Neural cell (in vitro differentiated cells): ENCODE measurements at regions not wholly inside any gene's neighbourhood (a gene's known extent, or its start where the extent isn't known, plus 50 kb on each side); places are given as distances from the start of the nearest gene placed in this dataset.

Experiments
- H2AFZ ChIP-seq: fragments of 200-600, 300-800 bp; sonication (generic), shearing (Covaris generic); 2 replicates; pipeline ENCODE4 v1.6.0; 2014; ENCODE audit warnings: low read depth, mild to moderate bottlenecking, antibody characterized with exemption, low read length, moderate library complexity
- H3F3A ChIP-seq: fragments of 200-600 bp; shearing (Covaris generic); 2 replicates; pipeline ENCODE4 v1.6.1; 2016; ENCODE audit warnings: mild to moderate bottlenecking, moderate library complexity, mixed read lengths, antibody characterized with exemption, low read length; ENCODE audit not compliant: insufficient read depth, poor library complexity, severe bottlenecking
- H3K27ac ChIP-seq: fragments of 200-600, 300-800 bp; sonication (generic), shearing (Covaris generic); 2 replicates; pipeline ENCODE4 v1.5.1; 2014; ENCODE audit warnings: mild to moderate bottlenecking, low read length, moderate library complexity
- H3K27me3 ChIP-seq: fragments of 300-800, 200-600 bp; sonication (generic), shearing (Covaris generic); 2 replicates; pipeline ENCODE4 v1.6.0; 2014; ENCODE audit warnings: mild to moderate bottlenecking, low read depth, low read length, moderate library complexity; ENCODE audit not compliant: insufficient read depth
- H3K36me3 ChIP-seq: fragments of 300-800, 200-600 bp; sonication (generic), shearing (Covaris generic); 2 replicates; pipeline ENCODE4 v1.5.1; 2014; ENCODE audit warnings: mild to moderate bottlenecking, antibody characterized with exemption, low read length, moderate library complexity; ENCODE audit not compliant: insufficient read depth
- H3K4me2 ChIP-seq: fragments of 300-800, 200-600 bp; sonication (generic), shearing (Covaris generic); 2 replicates; pipeline ENCODE4 v1.6.0; 2014; ENCODE audit warnings: mild to moderate bottlenecking, low read length
- H3K4me3 ChIP-seq: fragments of 300-800, 200-600 bp; sonication (generic), shearing (Covaris generic); 2 replicates; pipeline ENCODE4 v1.5.1; 2014; ENCODE audit warnings: mild to moderate bottlenecking, low read length, moderate library complexity
- H3K79me2 ChIP-seq: fragments of 200-600 bp; shearing (Covaris generic); replicated peaks from 2 replicates; pipeline ENCODE4 v1.6.0; 2014; ENCODE audit warnings: mild to moderate bottlenecking, low read length, moderate library complexity; ENCODE audit not compliant: insufficient read depth
- H3K9ac ChIP-seq: fragments of 300-800, 200-600 bp; sonication (generic), shearing (Covaris generic); 2 replicates; pipeline ENCODE4 v1.6.1; 2016; ENCODE audit warnings: mild to moderate bottlenecking, low read length, mixed read lengths
- H3K9me2 ChIP-seq: fragments of 200-600 bp; shearing (Covaris generic); 2 replicates; pipeline ENCODE4 v1.6.1; 2016; ENCODE audit warnings: mild to moderate bottlenecking, low read length, mixed read lengths; ENCODE audit not compliant: insufficient read depth
- H3K9me3 ChIP-seq: fragments of 200-600, 300-800 bp; sonication (generic), shearing (Covaris generic); 2 replicates; pipeline ENCODE4 v1.6.1; 2016; ENCODE audit warnings: mild to moderate bottlenecking, mixed run types, low read length, moderate library complexity, mixed read lengths
- H4K20me1 ChIP-seq: fragments of 200-600 bp; shearing (Covaris generic); 2 replicates; pipeline ENCODE4 v1.6.1; 2016; ENCODE audit warnings: mild to moderate bottlenecking, mixed run types; ENCODE audit not compliant: insufficient read depth
- EP300 ChIP-seq: fragments of 450-650 bp; conservative IDR thresholded peaks from 2 replicates; pipeline ENCODE4 v1.6.1; 2014; ENCODE audit warnings: antibody characterized with exemption, mild to moderate bottlenecking, moderate library complexity; ENCODE audit not compliant: poor library complexity, severe bottlenecking
- EZH2 ChIP-seq: fragments of 200-600, 300-800 bp; shearing (Covaris generic), sonication (generic); IDR thresholded peaks from 2 replicates; pipeline ENCODE4 v1.6.1; 2014; ENCODE audit warnings: antibody characterized with exemption, low read length, borderline replicate concordance, mild to moderate bottlenecking; ENCODE audit not compliant: insufficient read depth, poor library complexity, severe bottlenecking
- MXI1 ChIP-seq: fragments of 450-650 bp; conservative IDR thresholded peaks from 2 replicates; pipeline ENCODE4 v1.6.1; 2014; ENCODE audit warnings: antibody characterized with exemption, mild to moderate bottlenecking; ENCODE audit not compliant: poor library complexity, severe bottlenecking
- POLR2AphosphoS5 ChIP-seq: IDR thresholded peaks from 2 replicates; pipeline ENCODE4 v1.6.1; 2012
- RAD21 ChIP-seq: fragments of 450-650 bp; conservative IDR thresholded peaks from 2 replicates; pipeline ENCODE4 v1.6.1; 2014; ENCODE audit warnings: antibody characterized with exemption, mild to moderate bottlenecking, moderate library complexity
- SMC3 ChIP-seq: fragments of 450-650 bp; conservative IDR thresholded peaks from 2 replicates; pipeline ENCODE4 v1.6.1; 2014; ENCODE audit warnings: antibody characterized with exemption, mild to moderate bottlenecking, moderate library complexity; ENCODE audit not compliant: poor library complexity
- TAF1 ChIP-seq: IDR thresholded peaks from 2 replicates; pipeline ENCODE4 v1.6.1; 2012; ENCODE audit warnings: low read depth
- TF ChIP-seq, protein P1 (sequence below): fragments of 450-650 bp; IDR thresholded peaks from 2 replicates; pipeline ENCODE4 v1.5.1; 2014; ENCODE audit warnings: antibody characterized with exemption, mild to moderate bottlenecking, moderate library complexity; ENCODE audit not compliant: poor library complexity, severe bottlenecking
- TF ChIP-seq, protein P2 (sequence below): IDR thresholded peaks from 2 replicates; pipeline ENCODE4 v1.6.1; 2012; ENCODE audit warnings: borderline replicate concordance

DNA sequence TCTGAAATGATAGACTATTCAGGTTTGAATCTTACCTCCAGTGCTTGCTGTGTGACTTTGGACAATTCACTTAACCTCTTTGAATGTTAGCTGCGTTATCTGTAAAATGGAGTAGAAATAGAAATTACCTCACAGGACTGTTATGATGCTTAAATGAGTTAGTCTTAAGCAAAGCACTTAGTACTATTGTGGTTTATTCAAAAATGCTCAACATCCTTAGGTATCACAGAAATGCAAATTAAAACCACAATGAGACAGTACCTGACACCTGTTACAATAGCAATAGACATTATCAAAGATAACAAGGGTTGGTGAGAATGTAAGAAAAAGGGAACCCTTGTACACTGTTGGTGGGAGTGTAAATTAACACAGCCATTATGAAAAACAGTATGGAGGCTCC is 77.6 kb upstream of the FREM1 start (continued):
- TF ChIP-seq, protein P1, sequence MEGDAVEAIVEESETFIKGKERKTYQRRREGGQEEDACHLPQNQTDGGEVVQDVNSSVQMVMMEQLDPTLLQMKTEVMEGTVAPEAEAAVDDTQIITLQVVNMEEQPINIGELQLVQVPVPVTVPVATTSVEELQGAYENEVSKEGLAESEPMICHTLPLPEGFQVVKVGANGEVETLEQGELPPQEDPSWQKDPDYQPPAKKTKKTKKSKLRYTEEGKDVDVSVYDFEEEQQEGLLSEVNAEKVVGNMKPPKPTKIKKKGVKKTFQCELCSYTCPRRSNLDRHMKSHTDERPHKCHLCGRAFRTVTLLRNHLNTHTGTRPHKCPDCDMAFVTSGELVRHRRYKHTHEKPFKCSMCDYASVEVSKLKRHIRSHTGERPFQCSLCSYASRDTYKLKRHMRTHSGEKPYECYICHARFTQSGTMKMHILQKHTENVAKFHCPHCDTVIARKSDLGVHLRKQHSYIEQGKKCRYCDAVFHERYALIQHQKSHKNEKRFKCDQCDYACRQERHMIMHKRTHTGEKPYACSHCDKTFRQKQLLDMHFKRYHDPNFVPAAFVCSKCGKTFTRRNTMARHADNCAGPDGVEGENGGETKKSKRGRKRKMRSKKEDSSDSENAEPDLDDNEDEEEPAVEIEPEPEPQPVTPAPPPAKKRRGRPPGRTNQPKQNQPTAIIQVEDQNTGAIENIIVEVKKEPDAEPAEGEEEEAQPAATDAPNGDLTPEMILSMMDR, result no peak

DNA sequence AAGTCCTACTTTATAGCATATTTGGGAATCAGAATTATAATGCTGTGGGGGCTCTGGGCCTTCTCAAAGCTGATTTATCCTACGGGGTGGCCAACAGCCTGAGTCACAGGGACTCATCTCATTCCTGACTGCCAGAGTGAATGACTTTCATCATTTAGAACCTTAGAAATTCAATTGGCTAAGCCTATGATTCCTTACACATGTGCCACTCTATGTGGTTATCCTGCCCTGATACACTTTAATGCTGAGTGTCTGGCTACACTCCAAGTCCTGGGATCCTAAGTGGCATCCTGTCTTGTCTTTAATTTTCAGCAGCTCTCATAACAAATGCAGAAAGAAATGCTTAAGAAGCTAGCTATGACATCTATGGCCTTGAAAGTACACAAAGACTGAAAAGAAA is 75.2 kb upstream of the FREM1 start:
- H3K9me3 ChIP-seq, result no peaks in the 10 kb centered on the region
- TF ChIP-seq, protein P1, result no peak
- TF ChIP-seq, protein P2, sequence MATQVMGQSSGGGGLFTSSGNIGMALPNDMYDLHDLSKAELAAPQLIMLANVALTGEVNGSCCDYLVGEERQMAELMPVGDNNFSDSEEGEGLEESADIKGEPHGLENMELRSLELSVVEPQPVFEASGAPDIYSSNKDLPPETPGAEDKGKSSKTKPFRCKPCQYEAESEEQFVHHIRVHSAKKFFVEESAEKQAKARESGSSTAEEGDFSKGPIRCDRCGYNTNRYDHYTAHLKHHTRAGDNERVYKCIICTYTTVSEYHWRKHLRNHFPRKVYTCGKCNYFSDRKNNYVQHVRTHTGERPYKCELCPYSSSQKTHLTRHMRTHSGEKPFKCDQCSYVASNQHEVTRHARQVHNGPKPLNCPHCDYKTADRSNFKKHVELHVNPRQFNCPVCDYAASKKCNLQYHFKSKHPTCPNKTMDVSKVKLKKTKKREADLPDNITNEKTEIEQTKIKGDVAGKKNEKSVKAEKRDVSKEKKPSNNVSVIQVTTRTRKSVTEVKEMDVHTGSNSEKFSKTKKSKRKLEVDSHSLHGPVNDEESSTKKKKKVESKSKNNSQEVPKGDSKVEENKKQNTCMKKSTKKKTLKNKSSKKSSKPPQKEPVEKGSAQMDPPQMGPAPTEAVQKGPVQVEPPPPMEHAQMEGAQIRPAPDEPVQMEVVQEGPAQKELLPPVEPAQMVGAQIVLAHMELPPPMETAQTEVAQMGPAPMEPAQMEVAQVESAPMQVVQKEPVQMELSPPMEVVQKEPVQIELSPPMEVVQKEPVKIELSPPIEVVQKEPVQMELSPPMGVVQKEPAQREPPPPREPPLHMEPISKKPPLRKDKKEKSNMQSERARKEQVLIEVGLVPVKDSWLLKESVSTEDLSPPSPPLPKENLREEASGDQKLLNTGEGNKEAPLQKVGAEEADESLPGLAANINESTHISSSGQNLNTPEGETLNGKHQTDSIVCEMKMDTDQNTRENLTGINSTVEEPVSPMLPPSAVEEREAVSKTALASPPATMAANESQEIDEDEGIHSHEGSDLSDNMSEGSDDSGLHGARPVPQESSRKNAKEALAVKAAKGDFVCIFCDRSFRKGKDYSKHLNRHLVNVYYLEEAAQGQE, result no peak
- TF ChIP-seq RAD21 (no peak), MXI1 (no peak), SMC3 (no peak), TAF1 (no peak), POLR2AphosphoS5 (no peak), EP300 (no peak), EZH2 (no peak)

DNA sequence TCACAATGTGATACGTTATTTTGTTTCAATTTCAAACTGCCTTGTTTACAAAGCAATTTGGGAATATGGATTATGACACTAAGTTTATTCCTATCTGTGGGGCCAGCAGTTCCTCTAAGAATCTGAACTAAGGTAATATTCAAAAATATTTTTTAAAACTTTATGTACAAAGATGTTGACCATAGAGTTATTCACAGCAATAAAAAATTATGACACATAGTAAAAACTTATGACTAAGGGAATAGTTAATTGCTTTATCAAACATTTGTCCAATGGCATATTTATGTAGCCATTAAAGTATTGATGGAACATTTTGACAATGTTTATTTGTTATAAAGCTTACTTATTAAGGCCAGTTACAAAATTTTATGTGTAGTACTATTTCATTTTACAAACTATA is 73.4 kb upstream of the FREM1 start:
- Histone ChIP-seq H3K9me2 (no peaks in the 10 kb centered on the region), H3K9me3 (no peaks in the 10 kb centered on the region), H3K4me3 (no peak overlapping the region), H3K27me3 (no peaks in the 10 kb centered on the region), H3K4me2 (no peak overlapping the region), H3K9ac (no peak overlapping the region), H2AFZ (no peak overlapping the region), H3K79me2 (no peaks in the 10 kb centered on the region), H3F3A (no peaks in the 10 kb centered on the region), H3K27ac (no peak overlapping the region), H3K36me3 (no peaks in the 10 kb centered on the region), H4K20me1 (no peaks in the 10 kb centered on the region)
- TF ChIP-seq MXI1, result no peak
- TF ChIP-seq, protein P1, result no peak
- TF ChIP-seq EP300, result no peak

More for the DNA sequence above, 75.2 kb upstream of the FREM1 start:
- H4K20me1 ChIP-seq, result no peaks in the 10 kb centered on the region
- H3K27ac ChIP-seq, result no peak overlapping the region
- H3K36me3 ChIP-seq, result no peaks in the 10 kb centered on the region
- H3K9ac ChIP-seq, result no peak overlapping the region
- no peaks in the 10 kb centered on the region for H3K9me2 ChIP-seq
- no peaks in the 10 kb centered on the region for H3K27me3 ChIP-seq
- H3K4me2 ChIP-seq, result no peak overlapping the region
- H3K4me3 ChIP-seq, result no peak overlapping the region
- H3F3A ChIP-seq, result no peaks in the 10 kb centered on the region
- no peak overlapping the region for H2AFZ ChIP-seq
- H3K79me2 ChIP-seq, result no peaks in the 10 kb centered on the region
